ENCODE measurements at regions not wholly inside any gene's neighbourhood (a gene's known extent, or its start where the extent isn't known, plus 50 kb on each side); places are given as distances from the start of the nearest gene placed in this dataset.

GRCh38 chr9:129266536-129266935 lies 88.5 kb upstream of the IER5L start:
- H3K4me3 ChIP-seq (ENCODE audit: insufficient read depth, low read depth, low read length), result no peak overlapping the region
- ChIA-PET CTCF (no interaction called here), POLR2A (ENCODE audit: unreplicated experiment) (no interaction called here)
- no peak overlapping the region for H4K8ac ChIP-seq (ENCODE audit: low read depth in 2 of 2, low read length in 2 of 2)
- peaks cover 5% of the 10 kb centered on the region for H3K4me1 ChIP-seq (ENCODE audit: control insufficient read depth, insufficient read depth, low read length)
- dilution Hi-C loops (cut with HindIII; ENCODE audit: low sequenced_read_pairs, unreplicated experiment) (no loop called here), intact Hi-C loops (cut with micrococcal nuclease) (no loop called here), in situ Hi-C loops (cut with MboI; ENCODE audit: low sequenced_read_pairs) (no loop called here)
- DNase-seq (no peak), ATAC-seq (ENCODE audit: low read depth) (no peak)
- no peak overlapping the region for H3K27ac ChIP-seq (ENCODE audit: insufficient read depth, low read length)
- WGBS, 2 experiments (ENCODE audit: extremely low coverage in 2 of 2, insufficient read length in 1 of 2), result 92% methylated on average over 3 of the region's 5 CpGs; no CpG with 5 or more reads in 1 of the 2 experiments
- H3K36me3 ChIP-seq (ENCODE audit: control insufficient read depth, insufficient read depth, low read length), result no peaks in the 10 kb centered on the region
- BruUV-seq (replicated peaks), result no TSS peak
- no peak overlapping the region for H2BK120ac ChIP-seq (ENCODE audit: low read depth, low read length)
- H3K56ac ChIP-seq (ENCODE audit: extremely low read depth, insufficient read depth, low read length), result no peak overlapping the region
- no peak overlapping the region for H4K91ac ChIP-seq (ENCODE audit: insufficient read depth, low read depth, low read length)
- H2BK20ac ChIP-seq (ENCODE audit: low read depth, low read length), result no peak overlapping the region
- H3K9me3 ChIP-seq (ENCODE audit: control insufficient read depth, insufficient read depth, low read length), result no peaks in the 10 kb centered on the region
- no peak overlapping the region for H2AK9ac ChIP-seq (replicated peaks; ENCODE audit: low read depth, low read length, poor library complexity)
- H2BK15ac ChIP-seq (ENCODE audit: low read depth, low read length), result no peak overlapping the region
- no peaks in the 10 kb centered on the region for H3K79me1 ChIP-seq (ENCODE audit: low read depth in 1 of 2, low read length in 2 of 2)
- no peak overlapping the region for H3K18ac ChIP-seq (ENCODE audit: low read depth, low read length)
- H3K23ac ChIP-seq (ENCODE audit: low read depth, low read length), result no peak overlapping the region
- no peak overlapping the region for H3K4me2 ChIP-seq (ENCODE audit: low read depth, low read length)
- H2AFZ ChIP-seq (replicated peaks; ENCODE audit: low read length, poor library complexity), result no peak overlapping the region
- H3K4ac ChIP-seq (ENCODE audit: low read depth, low read length), result no peak overlapping the region
- no peak overlapping the region for H2AK5ac ChIP-seq (ENCODE audit: low read depth, low read length)
- H3K27me3 ChIP-seq (ENCODE audit: control insufficient read depth, insufficient read depth, low read length), result peaks cover 12% of the 10 kb centered on the region; the same call in 1 of the 2 replicates
- no peaks in the 10 kb centered on the region for H4K20me1 ChIP-seq (ENCODE audit: insufficient read depth, low read length)
- H3K14ac ChIP-seq (replicated peaks; ENCODE audit: low read depth, low read length), result no peak overlapping the region
- no peaks in the 10 kb centered on the region; the same call in none of the 2 replicates for H3K9me1 ChIP-seq (ENCODE audit: insufficient read depth, low read length)
- no peak overlapping the region for H3K9ac ChIP-seq (ENCODE audit: low read depth, low read length)
- H2BK5ac ChIP-seq (ENCODE audit: low read depth, low read length, poor library complexity, severe bottlenecking), result no peak overlapping the region
- H4K5ac ChIP-seq (ENCODE audit: low read depth, low read length), result no peak overlapping the region
- no peak for TF ChIP-seq MAFK (IDR thresholded peaks at IDR 0.05; ENCODE audit: low read depth, low read length)
- no peak for TF ChIP-seq SMC3 (IDR thresholded peaks at IDR 0.05; ENCODE audit: low read depth, low read length)
- no peak for TF ChIP-seq BHLHE40 (IDR thresholded peaks at IDR 0.05; ENCODE audit: low read depth, low read length)
